ENCODE measurements at regions not wholly inside any gene's neighbourhood (a gene's known extent, or its start where the extent isn't known, plus 50 kb on each side); places are given as distances from the start of the nearest gene placed in this dataset.
A peak's percentile ranks its signal among the peaks of the same experiment; 100 is the strongest.

- H3K27ac ChIP-seq (ENCODE audit: extremely low read depth, low read depth, low read length), result no peak overlapping the region
- H3K36me3 ChIP-seq (ENCODE audit: control insufficient read depth, insufficient read depth, low read length), result no peaks in the 10 kb centered on the region
- H3K9me3 ChIP-seq (replicated peaks; ENCODE audit: control insufficient read depth, insufficient read depth, low read depth, low read length), result no peaks in the 10 kb centered on the region
- BruUV-seq (replicated peaks), result no TSS peak
- ATAC-seq (peak; percentile 70), DNase-seq (ENCODE audit: extremely low read depth in 1 of 4, low spot score in 3 of 4) (no peak), FAIRE-seq (peak; percentile 32)
- TF ChIP-seq, protein P1, sequence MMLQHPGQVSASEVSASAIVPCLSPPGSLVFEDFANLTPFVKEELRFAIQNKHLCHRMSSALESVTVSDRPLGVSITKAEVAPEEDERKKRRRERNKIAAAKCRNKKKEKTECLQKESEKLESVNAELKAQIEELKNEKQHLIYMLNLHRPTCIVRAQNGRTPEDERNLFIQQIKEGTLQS (IDR thresholded peaks at IDR 0.05), result peak; percentile 67; the same call in 1 of the 2 replicates
- TF ChIP-seq, protein P1 (CRISPR knock-in tag; conservative IDR thresholded peaks at IDR 0.05), result no peak
- 0 out of 2 replicates have a peak, but pooled peaks have one; percentile 7 for TF ChIP-seq ARID1B (IDR thresholded peaks at IDR 0.05)
- peak; percentile 96 for TF ChIP-seq FOXJ2 (tag; IDR thresholded peaks at IDR 0.05)
- peak; percentile 81 for TF ChIP-seq RFX1 (IDR thresholded peaks at IDR 0.05)
- TF ChIP-seq DMBX1 (CRISPR knock-in tag; IDR thresholded peaks at IDR 0.05; ENCODE audit: borderline replicate concordance), result no peak
- TF ChIP-seq TAL1 (IDR thresholded peaks at IDR 0.05), result no peak
- TF ChIP-seq JUND (IDR thresholded peaks at IDR 0.05; ENCODE audit: borderline replicate concordance, low read depth, low read length), result peak; percentile 56
- peak; percentile 39; the same call in 1 of the 3 replicates for TF ChIP-seq JUND (tag; IDR thresholded peaks at IDR 0.05; ENCODE audit: borderline replicate concordance, low read depth, low read length)
- no peaks in the 10 kb centered on the region for H4K20me1 ChIP-seq (replicated peaks; ENCODE audit: control insufficient read depth, insufficient read depth, low read length)
- H3K9ac ChIP-seq (ENCODE audit: insufficient read depth in 1 of 2, low read depth in 2 of 2, low read length in 2 of 2), result no peak overlapping the region
- in situ Hi-C loops (cut with MboI), result no loop called here
- H2AFZ ChIP-seq (ENCODE audit: low read depth, low read length), result no peak overlapping the region
- no peak overlapping the region for H3K4me2 ChIP-seq (ENCODE audit: insufficient read depth, low read length)
- WGBS (ENCODE audit: insufficient coverage, low coverage, missing lambda C conversion rate), result 0% methylated on average over 2 of the region's 2 CpGs
- no peaks in the 10 kb centered on the region for H3K9me1 ChIP-seq (ENCODE audit: control insufficient read depth, insufficient read depth, low read length)
- POLR2A ChIA-PET, result no interaction called here
- H3K27me3 ChIP-seq (ENCODE audit: control insufficient read depth in 2 of 2, insufficient read depth in 2 of 2, low read length in 2 of 2), result no peaks in the 10 kb centered on the region
- CTCF ChIA-PET (ENCODE audit: low intra/inter-chr PET ratio), result no interaction called here
- no peak overlapping the region for H3K4me3 ChIP-seq
- intact Hi-C loops (cut with micrococcal nuclease), result no loop called here
- H3K79me2 ChIP-seq (ENCODE audit: control insufficient read depth, insufficient read depth, low read length), result no peaks in the 10 kb centered on the region
- H3K4me1 ChIP-seq (replicated peaks in 1 of 2; ENCODE audit: control insufficient read depth in 2 of 2, insufficient read depth in 2 of 2, low read length in 2 of 2), result no peaks in the 10 kb centered on the region
Observed at GRCh38 chr2:186919296-186919695, 70.3 kb upstream of the ZSWIM2 start.

Data from K562 (cell line).